Endometrium (tissue), 2 donors: ENCODE measurements at regions not wholly inside any gene's neighbourhood (a gene's known extent, or its start where the extent isn't known, plus 50 kb on each side); places are given as distances from the start of the nearest gene placed in this dataset.
"Not testable (repeated sequence)": the region's sequence is repeated elsewhere in the genome, so short reads cannot be mapped to it uniquely, and the experiment has no call there.

ENCODE experiments used
- FAIRE-seq: peaks from 2 replicates; lab custom pipeline; 2012; peaks lifted over from hg19 to GRCh38; lab: Jason Lieb, UNC
- donor health status: control.
- donor health status: control.

DNA sequence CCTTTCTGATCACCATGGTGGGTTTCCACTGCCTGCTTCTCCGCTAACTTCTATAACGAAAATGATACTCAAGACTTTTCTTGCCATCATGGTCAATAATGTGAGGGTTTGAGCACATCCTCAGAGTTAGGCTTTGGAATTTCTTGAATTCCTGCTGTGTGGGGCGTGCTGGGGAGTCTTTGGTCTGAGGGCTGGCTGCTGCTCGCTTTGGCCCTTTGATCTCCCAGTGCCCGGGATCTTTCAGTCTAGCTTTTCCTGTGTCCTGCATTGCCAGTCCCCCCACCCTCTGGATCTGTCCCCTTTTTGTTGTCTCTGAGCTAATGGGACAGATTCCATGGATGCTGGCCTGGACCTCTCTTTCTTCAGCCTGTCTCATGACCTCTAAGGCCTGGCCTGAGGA is 182.6 kb downstream of the NPIPA7 start:
- not testable (repeated sequence) for FAIRE-seq

DNA sequence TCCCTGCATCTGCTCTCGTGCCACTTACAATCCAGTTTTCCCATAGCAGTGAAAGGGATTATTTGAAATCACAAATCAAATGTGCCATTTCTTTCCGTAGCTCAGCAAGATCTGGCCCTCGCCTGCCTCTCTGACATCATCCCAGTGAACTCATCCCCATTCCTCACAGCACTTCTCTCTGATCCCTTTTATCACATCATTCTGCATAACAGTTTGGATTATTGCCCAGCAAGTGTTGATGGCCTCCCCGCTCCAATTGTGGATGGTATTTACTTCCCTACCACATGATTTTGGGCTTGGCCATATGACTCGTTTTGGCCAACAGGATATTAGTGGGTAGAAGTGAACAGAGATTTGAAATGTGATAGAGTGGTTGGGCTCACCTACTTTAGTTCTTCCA is 185.0 kb downstream of the NPIPA7 start:
- not testable (repeated sequence) for FAIRE-seq

GRCh38 chr16:16565326-16565725 is 186.4 kb downstream of the NPIPA7 start:
- not testable (repeated sequence) for FAIRE-seq

- FAIRE-seq, result not testable (repeated sequence)
Observed at GRCh38 chr16:16570055-16570454, 191.1 kb downstream of the NPIPA7 start.

DNA sequence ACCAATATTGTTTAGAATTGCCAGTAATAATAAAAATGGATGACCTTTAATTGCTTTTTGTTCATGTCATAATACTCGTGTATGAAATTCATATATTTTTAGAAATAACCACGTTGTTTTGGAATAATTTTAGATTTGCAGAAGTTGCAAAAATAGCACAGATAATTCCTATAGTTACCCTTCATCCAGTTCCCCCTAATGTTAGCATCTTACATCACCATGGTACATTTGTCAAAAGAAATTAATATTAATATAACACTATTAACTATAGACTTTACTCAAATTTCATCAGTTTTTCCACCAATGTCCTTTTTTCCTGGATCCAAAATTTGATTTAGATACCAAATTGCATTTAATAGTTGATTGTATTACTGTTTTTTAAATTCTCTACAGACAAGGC is 191.9 kb downstream of the NPIPA7 start:
- FAIRE-seq, result not testable (repeated sequence)

DNA sequence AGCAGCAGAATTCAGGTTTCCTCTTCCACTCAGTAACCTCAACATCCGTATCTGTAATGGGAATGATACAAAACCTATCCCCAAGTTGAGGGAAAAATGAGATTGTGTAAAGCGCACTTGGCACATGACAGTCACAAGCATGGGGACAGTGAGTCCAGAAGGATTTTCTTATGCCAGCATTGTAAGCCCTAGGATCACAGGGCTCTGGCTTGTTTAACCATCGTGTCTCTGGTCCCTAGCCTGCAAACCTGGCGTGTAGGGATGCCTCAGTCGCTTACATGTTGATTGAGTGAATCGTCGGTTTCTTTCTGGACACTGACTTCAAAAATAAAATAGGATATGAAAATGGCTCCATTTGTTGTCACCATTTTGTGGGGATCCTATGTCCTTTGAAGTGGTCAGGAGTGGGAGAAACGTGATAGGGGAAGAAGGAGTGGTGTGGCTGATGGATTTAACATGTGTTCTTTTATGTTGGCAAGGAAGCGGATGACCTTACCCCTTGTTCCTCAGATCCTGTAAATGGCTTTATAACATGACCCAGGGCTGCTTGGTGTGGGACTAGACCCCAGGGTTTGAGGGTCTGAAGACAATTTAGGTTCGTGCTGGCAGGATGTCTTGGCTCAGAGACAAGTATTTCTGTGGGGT is 193.3 kb downstream of the NPIPA7 start:
- not testable (repeated sequence) for FAIRE-seq

- FAIRE-seq, result not testable (repeated sequence)
Observed at GRCh38 chr16:16577062-16577461, 198.1 kb downstream of the NPIPA7 start.

GRCh38 chr16:16578701-16579100 is 199.8 kb downstream of the NPIPA7 start:
- FAIRE-seq, result no peak

DNA sequence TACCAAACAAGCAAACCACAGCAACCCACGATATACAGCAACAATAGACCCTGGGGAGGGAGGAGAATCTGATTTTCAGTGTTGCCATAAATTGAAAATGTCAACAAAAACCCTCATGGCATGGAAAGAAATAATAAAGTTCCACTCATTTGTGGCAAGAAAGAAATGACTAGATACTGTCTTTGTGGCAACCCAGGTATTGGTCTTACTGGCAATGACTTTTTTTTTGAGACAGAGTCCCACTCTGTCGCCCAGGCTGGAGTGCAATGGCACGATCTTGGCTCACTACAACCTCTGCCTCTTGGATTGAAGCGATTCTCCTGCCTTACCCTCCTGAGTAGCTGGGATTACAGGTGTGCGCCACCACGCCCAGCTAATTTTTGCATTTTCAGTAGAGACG is 204.0 kb downstream of the NPIPA7 start:
- not testable (repeated sequence) for FAIRE-seq

DNA sequence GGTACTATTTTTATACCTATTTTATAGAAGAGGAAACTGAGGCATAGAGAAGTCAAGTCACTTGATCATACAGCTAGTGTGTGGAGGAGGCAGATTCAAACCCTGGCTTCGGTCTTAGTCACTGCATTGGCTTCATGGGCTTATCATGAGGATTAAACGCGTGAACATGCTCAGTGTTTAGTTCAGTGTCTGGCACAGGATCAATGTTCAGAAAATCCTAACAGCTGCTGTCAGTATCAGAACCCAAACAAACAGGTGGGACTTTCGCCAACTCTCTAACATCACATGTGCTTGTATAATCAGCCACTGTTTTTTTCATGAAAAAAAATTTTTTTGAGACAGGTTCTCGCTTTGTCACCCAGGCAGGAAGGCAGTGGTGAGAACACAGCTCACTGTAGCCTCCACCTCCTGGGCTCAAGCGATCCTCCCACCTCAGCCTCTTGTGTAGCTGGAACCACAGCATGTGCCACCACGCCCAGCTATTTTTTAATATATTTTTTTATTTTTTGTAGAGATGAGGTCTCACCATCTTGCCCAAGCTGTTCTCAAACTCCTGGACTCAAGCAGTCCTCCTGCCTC is 207.2 kb downstream of the NPIPA7 start:
- FAIRE-seq, result not testable (repeated sequence)

GRCh38 chr16:16586969-16587368 is 208.0 kb downstream of the NPIPA7 start:
- not testable (repeated sequence) for FAIRE-seq

DNA sequence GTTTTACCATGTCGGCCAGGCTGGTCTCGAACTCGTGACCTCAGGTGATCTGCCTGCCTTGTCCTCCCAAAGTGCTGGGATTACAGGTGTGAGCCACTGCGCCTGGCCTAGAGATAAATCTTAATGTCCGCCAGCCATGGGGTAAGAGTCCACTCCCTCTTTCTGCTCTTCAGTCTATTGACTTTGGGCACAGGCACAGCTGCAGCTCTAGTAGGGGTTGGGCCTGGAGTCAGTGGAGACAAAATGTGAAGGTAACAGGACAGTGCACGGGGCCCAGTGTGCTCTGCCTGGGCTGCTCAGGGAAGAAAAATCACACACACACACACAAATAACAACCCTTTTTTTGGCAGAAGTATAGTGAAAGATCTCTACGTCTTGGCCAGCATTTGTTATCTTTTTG is 209.5 kb downstream of the NPIPA7 start:
- FAIRE-seq, result not testable (repeated sequence)

- not testable (repeated sequence) for FAIRE-seq
Observed at GRCh38 chr16:16590654-16591318, 211.8 kb downstream of the NPIPA7 start.

DNA sequence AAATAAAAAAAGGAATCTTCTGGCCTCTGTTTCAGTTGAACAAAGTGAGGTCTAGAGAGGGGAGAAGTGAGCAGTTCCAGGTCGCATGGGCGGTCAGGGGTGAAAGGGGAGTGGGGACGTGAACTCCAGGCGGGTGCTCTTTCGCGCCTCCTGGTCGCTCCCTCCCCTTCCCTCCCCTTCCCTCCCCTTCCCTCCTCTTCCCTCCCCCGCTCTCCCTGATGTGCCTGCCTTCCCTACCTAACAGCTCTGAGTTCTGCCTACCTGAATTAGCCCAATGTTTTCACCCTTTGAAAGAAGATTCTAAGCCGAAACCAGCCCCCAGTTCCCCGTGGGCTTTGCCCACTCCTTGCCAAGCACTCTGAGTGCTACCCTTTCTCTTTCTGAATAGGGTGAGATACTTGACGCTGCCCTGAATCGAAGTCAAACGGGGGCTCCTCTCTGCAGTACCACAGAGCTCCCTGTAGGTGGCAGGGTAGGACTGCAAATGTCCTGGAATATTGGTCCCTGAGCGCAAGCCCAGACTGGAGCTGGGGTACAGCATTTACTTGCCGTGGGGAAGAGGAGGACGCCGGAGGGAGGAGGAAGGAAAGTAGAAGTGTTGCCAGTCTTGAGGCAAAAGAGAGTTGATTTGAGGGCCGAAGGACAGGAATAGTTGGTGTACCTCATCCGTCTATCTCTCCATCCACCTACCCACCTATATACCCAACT is 214.4 kb downstream of the NPIPA7 start:
- FAIRE-seq, result not testable (repeated sequence)

DNA sequence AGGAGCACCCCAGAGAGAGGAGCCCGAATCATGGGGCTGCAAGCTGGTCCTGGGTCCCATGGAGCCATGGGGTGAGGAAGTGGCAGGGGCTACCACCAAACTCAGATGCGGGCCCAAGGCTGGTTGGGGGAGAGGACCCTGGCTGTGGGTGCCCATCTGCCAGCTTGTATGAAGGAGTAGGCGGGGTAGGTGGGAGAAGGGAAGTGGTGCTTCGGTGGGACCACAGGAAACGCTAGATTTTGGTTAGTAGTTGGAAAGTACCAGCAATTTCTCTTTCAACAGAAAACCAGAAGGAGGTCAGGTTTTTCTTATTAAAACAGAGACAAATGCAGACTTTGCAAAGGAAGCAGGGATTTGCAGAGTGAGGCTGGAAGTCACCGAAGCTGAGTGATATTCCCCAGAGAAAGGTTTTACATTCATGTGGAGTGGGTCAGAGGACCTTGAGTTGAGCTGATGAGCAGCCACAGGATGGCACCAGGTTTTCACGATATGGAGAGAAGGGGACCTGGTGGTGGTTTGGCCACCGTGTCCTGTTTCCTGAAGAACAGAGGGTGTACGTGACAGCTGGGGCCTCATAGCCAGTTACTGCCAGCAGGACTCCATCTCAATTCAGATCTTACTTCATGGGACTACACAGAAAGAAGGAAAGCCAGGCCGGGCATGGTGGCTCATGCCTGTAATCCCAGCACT is 216.2 kb downstream of the NPIPA7 start:
- not testable (repeated sequence) for FAIRE-seq

- FAIRE-seq, result not testable (repeated sequence)
Observed at GRCh38 chr16:16601239-16601638, 222.3 kb downstream of the NPIPA7 start.

- FAIRE-seq, result not testable (repeated sequence)
Observed at GRCh38 chr16:16607401-16608082, 228.6 kb downstream of the NPIPA7 start.

DNA sequence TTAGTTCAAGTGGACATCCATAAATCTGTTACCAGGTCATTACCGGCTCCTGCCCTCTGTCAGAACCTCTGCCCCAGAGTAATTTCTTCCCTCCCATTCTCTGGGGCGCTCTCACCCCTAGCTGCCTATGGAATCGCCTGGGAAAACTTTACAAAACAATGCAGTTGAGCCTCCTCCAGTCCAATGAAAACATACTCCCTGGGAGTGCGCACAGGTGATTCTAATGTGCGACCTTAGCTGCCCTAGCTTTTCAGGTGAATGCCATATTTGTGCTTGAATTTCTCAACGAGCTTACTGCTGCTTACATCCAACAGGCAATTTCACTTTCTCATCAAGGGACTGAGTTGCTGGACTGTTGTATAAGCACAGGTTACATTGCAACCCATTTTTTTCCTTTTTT is 230.7 kb downstream of the NPIPA7 start:
- not testable (repeated sequence) for FAIRE-seq

DNA sequence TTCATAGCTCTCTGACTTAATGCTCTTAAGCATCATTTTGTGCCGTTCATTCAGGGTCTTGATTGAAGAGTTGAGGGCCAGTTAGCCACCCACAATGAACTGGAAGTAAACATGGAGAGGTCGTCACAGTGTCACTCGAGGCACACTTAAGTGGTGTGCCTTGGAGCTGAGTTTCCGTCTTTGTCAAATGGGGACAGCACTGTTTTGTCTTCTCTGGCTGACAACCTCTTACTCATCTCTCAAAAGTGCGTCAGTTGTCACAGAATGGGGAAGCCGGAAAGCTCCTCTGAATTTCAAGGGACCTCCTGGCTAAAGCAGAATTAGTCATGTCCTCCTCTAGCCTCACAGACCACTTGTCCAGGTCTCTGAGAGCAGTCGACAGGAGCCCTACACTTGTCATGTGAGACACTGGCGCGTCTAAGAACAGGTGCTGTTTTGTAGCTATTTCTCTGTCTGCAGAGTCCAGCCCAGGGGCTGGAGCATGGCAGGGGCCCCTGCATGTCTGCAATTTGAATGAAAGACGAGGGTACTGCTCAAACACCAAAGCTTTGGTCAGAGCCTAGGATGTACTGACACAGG is 231.5 kb downstream of the NPIPA7 start:
- not testable (repeated sequence) for FAIRE-seq

GRCh38 chr16:16613212-16613611 is 234.3 kb downstream of the NPIPA7 start:
- FAIRE-seq, result not testable (repeated sequence)

- not testable (repeated sequence) for FAIRE-seq
Observed at GRCh38 chr16:16614484-16614883, 235.5 kb downstream of the NPIPA7 start.
